RWPE1 (cell line): ENCODE measurements at regions not wholly inside any gene's neighbourhood (a gene's known extent, or its start where the extent isn't known, plus 50 kb on each side); places are given as distances from the start of the nearest gene placed in this dataset.
"Not testable (repeated sequence)": the region's sequence is repeated elsewhere in the genome, so short reads cannot be mapped to it uniquely, and the experiment has no call there.

Source experiments
- CTCF ChIA-PET: fragments of 350-600 bp; sonication (Branson Sonifier 250); formaldehyde crosslinking; extraction: SDS; loops from one replicate; lab custom pipeline; 2021; lab: Yijun Ruan, JAX
- POLR2A ChIA-PET: fragments of 400-600 bp; formaldehyde crosslinking; extraction: SDS; loops from one replicate; lab custom pipeline; 2020; ENCODE audit warnings: antibody characterized with exemption; ENCODE audit not compliant: low non-redundant PET; lab: Yijun Ruan, JAX
- DNase-seq: peaks from one replicate; pipeline ENCODE4 v3.0.0; 2012; ENCODE audit warnings: low spot score
- H3K27ac ChIP-seq: fragments of 450-650 bp; 2 replicates; pipeline ENCODE4 v1.5.1; 2017
- CTCF ChIP-seq: fragments of 450-650 bp; conservative IDR thresholded peaks from 2 replicates; pipeline ENCODE4 v1.5.1; 2017; ENCODE audit warnings: low read depth, mild to moderate bottlenecking

- H3K27ac ChIP-seq: no peak overlapping the region
- ChIA-PET CTCF (interaction anchor here (0.6 kb wide), 1 partner anchor 1030 kb away, joined by 3 read pairs; no protein-coding TSS in a partner anchor), POLR2A (no interaction called here)
- no peak for DNase-seq
- no peak for TF ChIP-seq CTCF
Observed at GRCh38 chr1:220942278-220942677, 63.0 kb downstream of the HLX start.

DNA sequence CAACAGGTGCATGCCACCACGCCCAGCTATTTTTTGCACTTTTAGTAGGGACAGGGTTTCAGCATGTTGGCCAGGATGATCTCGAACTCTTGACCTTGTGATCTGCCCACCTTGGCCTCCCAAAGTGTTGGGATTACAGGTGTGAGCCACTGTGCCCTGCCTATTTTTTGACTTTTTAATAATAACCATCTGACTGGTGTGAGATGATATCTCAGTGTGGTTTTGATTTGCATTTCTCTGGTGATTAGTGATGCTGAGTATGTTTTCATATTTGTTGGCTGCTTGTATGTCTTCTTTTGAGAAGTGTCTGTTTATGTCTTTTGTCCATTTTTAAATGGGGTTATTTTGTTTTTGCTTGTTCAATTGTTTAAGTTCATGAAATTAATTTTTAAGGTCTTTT lies 63.7 kb downstream of the HLX start:
- H3K27ac ChIP-seq, DNase-seq, CTCF ChIA-PET, POLR2A ChIA-PET: not testable (repeated sequence)

GRCh38 chr1:220943319-220943996 lies 64.2 kb downstream of the HLX start:
- ChIA-PET POLR2A (no interaction called here), CTCF (no interaction called here)
- DNase-seq: no peak
- no peak overlapping the region for H3K27ac ChIP-seq
- TF ChIP-seq CTCF: no peak

- no peak overlapping the region for H3K27ac ChIP-seq
- DNase-seq: no peak
- POLR2A ChIA-PET: no interaction called here
- TF ChIP-seq CTCF: no peak
- CTCF ChIA-PET: no interaction called here
Observed at GRCh38 chr1:220950576-220950975, 71.3 kb downstream of the HLX start.

DNA sequence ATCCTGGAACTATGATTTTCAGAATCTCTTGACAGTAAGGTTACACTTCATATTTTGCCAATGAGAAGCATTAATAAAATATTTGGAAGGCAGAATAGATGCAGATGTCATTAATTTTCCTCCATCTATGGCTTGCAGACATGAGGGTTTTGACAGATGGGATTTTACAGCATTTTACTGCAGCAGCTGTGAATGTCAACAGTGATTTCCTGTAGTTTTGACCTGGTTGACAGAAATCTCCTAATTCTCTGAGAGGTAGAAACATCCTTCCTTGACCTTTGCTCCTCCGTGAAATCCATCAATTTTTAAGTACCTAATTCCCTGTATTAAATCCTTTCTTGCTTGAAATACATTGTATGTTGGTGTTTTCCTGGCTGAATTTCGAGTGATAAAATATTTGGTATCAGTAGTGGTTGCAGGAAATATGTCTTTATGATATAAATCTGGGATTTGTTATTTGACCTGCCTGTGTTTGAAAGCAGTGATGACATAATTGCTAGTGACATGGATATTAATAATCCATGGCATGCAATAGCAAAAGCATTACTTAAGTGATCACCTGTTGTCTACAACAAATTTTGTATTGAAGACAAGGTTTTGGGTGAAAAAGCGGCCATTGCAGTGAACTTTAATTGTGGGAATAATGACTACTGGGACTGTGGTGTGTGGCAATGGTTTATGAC lies 73.9 kb downstream of the HLX start:
- TF ChIP-seq CTCF: no peak
- CTCF ChIA-PET: no interaction called here
- no peak overlapping the region for H3K27ac ChIP-seq
- POLR2A ChIA-PET: no interaction called here
- DNase-seq: no peak

GRCh38 chr1:220954321-220955075 lies 75.3 kb downstream of the HLX start:
- TF ChIP-seq CTCF: no peak
- H3K27ac ChIP-seq: no peak overlapping the region
- DNase-seq: no peak
- ChIA-PET POLR2A (no interaction called here), CTCF (interaction anchor here (0.7 kb wide), 1 partner anchor 168 kb away, joined by 3 read pairs; the partner anchor contains the start of gene MTARC1)
